NOMO-1 (cell line): ENCODE measurements at regions not wholly inside any gene's neighbourhood (a gene's known extent, or its start where the extent isn't known, plus 50 kb on each side); places are given as distances from the start of the nearest gene placed in this dataset.
"Not testable (repeated sequence)": the region's sequence is repeated elsewhere in the genome, so short reads cannot be mapped to it uniquely, and the experiment has no call there.

Experiments
- DNase-seq, 2 experiments: peaks; one replicate each; lab custom pipeline; 2025; ENCODE audit not compliant: unreplicated experiment in 2 of 2; lab: John Stamatoyannopoulos, UW

GRCh38 chr13:109345433-109345941 lies 440.9 kb downstream of the IRS2 start:
- no peak for DNase-seq

GRCh38 chr13:109344552-109345157 lies 441.7 kb downstream of the IRS2 start:
- DNase-seq, result no peak

GRCh38 chr13:109336730-109337129 lies 449.7 kb downstream of the IRS2 start:
- no peak for DNase-seq

- no peak for DNase-seq
Observed at GRCh38 chr13:109333893-109334651, 452.3 kb downstream of the IRS2 start.

- no peak for DNase-seq
Observed at GRCh38 chr13:109332506-109333499, 453.6 kb downstream of the IRS2 start.

GRCh38 chr13:109331898-109332297 lies 454.5 kb downstream of the IRS2 start:
- no peak for DNase-seq

- no peak for DNase-seq
Observed at GRCh38 chr13:109331011-109331433, 455.4 kb downstream of the IRS2 start.

- no peak for DNase-seq
Observed at GRCh38 chr13:109330123-109330522, 456.3 kb downstream of the IRS2 start.

GRCh38 chr13:109329175-109329574 lies 457.2 kb downstream of the IRS2 start:
- DNase-seq, result no peak

GRCh38 chr13:109326601-109327000 lies 459.8 kb downstream of the IRS2 start:
- no peak for DNase-seq

GRCh38 chr13:109323338-109323737 lies 463.0 kb downstream of the IRS2 start:
- DNase-seq, result no peak

- DNase-seq, result no peak
Observed at GRCh38 chr13:109318945-109319590, 467.3 kb downstream of the IRS2 start.

- no peak for DNase-seq
Observed at GRCh38 chr13:109315481-109315880, 470.9 kb downstream of the IRS2 start.

GRCh38 chr13:109314101-109314500 lies 472.3 kb downstream of the IRS2 start:
- no peak for DNase-seq

- no peak for DNase-seq
Observed at GRCh38 chr13:109312399-109312798, 474.0 kb downstream of the IRS2 start.

GRCh38 chr13:109311431-109311976 lies 474.9 kb downstream of the IRS2 start:
- not testable (repeated sequence) for DNase-seq

- DNase-seq, result no peak
Observed at GRCh38 chr13:109309625-109310363, 476.6 kb downstream of the IRS2 start.

GRCh38 chr13:109307027-109307426 lies 479.4 kb downstream of the IRS2 start:
- no peak for DNase-seq

- no peak for DNase-seq
Observed at GRCh38 chr13:109301726-109302125, 484.7 kb downstream of the IRS2 start.

- no peak for DNase-seq
Observed at GRCh38 chr13:109301276-109301675, 485.1 kb downstream of the IRS2 start.
